Suppressor macrophage (primary cell): ENCODE measurements at regions not wholly inside any gene's neighbourhood (a gene's known extent, or its start where the extent isn't known, plus 50 kb on each side); places are given as distances from the start of the nearest gene placed in this dataset.
"Not testable (repeated sequence)": the region's sequence is repeated elsewhere in the genome, so short reads cannot be mapped to it uniquely, and the experiment has no call there.

Experiments used
- DNase-seq, 4 experiments: peaks; one replicate each; pipeline ENCODE4 v3.0.0-alpha.2; 2020 to 2022

DNA sequence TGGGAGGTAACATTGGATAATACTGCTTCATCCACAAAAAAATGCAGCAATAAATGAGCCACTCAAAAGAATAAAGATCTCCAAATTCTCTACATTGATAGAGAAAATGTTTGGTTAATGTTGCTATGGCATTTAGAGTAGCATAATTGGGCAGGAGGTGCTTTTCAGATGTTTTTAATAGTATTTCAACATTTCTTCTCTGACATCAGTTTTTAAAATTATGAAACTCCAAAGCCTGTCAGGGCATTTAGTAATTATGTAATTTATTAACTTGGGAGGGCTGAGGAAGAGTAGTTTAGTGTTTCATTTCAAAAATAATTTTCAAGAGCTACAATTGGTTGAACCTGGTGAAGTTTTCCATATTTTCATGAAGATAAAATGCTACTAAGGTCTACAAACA lies 211.3 kb upstream of the INTU start:
- no peak for DNase-seq

DNA sequence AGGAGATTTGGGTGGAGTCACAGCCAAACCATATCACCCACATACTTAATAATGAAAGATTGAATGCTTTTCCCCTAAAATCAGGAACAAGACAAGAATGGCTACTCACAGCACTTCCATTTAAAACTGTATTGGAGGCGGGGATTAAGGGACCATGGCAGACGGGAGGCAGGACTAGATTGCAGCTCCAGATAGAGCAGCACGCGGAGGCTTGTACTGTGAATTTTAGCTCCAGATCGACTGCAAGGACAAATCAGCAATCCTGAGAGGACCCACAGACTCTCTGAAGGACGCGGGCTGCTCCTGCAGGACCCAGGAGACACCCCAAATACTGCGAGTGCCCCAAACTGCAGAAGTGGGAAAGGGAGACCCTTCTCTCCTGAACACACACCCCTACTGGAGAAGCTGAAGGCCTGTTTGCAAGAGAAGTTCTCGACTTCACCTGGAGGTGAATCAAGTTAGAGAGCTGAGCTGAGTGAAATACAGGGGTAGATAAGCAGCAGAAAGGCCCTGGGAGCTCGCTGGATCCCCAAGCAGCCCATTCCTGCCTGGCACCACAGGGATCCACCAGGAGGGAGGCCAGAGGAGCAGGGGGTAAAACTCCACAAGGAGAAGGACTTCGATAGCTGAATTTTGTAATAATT lies 207.4 kb upstream of the INTU start:
- DNase-seq = no peak

DNA sequence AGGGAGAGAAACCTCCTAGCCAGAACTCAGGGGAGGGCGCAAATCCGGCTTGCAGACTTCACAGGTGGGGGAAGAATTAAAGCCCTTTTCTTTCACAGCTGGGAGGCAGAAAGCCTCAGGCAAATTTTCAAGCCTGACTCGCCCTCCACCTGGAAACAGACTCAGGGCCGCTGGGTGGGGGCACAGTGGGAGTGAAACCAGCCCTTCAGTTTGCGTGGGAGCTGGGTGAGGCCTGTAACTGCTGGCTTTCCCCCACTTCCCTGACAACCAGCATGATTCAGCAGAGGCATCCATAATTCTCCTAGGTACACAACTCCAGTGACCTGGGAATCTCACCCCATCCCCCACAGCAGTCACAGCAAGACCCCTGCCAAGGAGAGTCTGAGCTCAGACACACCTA lies 206.9 kb upstream of the INTU start:
- no peak for DNase-seq

DNA sequence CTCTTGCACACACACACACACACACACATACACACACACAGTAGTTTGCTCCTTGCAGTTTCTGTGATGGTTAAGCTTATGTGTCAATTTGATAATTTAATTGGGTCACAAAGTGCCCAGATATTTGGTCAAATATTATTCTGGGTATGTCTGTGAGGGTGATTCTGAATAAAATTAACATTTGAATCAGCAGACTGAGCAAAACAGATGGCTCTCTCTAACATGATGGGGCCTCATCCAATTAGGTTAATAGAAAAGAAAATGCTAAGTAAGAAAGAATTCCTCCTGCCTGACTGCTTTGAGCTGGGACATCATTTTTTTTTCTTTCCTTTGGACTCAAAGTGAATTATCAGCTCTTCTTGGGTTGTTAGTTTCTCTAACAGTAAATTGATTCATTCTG lies 191.2 kb upstream of the INTU start:
- DNase-seq = no peak

DNA sequence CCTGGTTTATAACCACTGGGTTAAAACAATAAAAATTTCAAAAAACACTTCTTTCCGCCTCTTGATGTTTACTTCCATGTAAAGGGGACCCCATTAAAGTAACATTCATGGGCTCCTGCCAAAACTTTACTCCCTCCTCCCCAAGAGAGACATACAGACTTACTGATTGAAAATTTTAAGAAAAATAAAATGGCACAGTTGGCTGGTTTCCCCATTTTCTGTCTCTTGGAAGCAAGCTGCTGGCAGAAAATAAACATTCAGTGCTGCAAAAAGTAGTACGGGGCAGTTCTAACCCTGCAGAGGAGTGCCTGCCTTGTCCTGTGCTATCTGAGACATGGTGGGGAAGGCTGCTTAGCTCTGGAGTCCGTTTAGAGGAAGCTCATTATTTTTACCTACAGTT lies 187.3 kb upstream of the INTU start:
- DNase-seq = no peak

DNA sequence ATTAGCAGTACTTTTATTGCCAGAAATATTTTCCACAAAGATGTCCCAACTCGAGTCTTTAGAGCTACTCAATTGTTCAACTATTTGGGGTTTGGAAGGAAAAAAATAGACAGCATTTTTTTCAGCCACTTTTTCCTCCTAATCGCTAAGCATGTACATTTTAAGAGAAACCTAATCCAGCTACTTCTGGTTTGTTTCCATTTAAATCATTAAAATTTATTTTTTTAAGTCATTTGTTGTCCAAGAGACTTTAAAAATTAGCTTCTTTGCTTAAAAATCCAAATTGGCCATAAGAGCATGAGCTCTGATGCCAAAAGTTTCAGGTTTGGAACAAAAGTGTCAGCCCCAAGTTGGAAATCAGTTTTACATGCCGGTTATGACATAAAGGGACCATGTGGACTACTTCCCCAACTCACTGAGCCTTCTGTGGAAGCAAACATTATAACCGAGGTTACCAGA lies 186.3 kb upstream of the INTU start:
- no peak for DNase-seq

DNA sequence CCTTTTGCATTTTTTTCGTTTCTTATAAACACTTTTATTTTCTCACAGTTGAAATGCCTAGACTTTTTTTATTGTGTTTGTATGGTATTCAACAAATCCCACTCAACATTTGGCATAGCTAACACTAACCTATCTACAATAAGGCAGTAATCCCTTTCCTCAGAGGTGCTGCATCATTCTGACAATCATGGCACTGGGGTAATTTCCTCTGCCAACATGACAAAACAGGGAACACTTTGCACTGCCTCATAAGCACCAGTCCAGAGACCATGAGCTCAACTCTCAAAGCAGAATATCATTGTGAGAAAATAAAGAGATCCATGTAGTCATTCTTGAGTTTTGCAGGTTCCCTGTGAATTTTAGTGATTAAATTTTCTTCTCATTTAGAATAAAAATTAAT lies 183.8 kb upstream of the INTU start:
- DNase-seq = no peak

DNA sequence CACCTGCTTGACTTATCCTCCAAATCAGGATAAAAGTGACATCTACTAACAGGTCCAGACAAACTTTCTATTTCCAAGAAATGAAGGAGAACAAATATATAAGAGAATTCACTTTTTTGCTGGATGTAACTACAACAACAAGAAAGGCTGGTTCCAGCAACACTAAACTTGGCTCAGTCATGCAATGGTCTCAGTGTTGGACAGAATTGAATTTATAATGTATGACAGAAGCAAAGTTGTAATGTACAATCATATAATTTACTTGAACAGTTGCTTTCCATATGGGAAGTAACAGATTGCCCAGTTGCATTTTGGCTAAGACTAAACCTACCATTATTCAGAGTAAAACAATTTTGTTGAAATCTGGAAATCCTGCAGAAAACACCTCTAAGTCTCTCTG lies 183.3 kb upstream of the INTU start:
- DNase-seq = no peak

DNA sequence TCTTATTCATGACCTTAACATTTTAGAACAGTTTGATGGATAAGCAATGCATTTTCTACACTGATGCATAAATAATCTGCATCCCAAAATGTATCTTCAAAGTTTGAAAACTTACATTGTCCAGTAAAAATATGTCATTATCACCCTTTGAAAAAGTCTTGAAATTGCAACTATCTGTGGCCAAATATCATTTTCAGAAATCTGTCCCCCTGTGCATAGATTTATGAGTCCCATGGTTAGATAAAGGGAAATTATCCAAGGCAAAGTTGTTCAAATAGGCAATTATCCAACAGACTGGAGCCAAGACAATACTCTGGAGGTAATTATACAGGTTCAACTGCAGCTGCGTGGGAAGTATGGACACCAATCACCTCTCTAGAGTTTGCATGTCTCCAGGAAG lies 182.5 kb upstream of the INTU start:
- DNase-seq = no peak

DNA sequence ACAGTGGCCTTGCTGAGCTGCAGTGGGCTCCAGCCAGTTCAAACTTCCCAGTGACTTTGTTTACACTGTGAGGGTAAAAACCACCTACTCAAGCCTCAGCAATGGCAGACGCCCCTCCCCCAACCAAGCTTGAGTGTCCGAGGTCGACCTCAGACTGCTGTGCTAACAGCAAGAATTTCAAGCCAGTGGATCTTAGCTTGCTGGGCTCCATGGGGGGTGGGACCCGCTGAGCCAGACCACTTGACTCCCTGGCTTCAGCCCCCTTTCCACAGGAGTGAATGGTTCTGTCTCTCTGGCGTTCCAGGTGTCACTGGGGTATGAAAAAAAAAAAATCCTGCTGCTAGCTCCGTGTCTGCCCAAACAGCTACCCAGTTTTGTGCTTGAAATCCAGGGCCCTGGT lies 168.9 kb upstream of the INTU start:
- DNase-seq = no peak

DNA sequence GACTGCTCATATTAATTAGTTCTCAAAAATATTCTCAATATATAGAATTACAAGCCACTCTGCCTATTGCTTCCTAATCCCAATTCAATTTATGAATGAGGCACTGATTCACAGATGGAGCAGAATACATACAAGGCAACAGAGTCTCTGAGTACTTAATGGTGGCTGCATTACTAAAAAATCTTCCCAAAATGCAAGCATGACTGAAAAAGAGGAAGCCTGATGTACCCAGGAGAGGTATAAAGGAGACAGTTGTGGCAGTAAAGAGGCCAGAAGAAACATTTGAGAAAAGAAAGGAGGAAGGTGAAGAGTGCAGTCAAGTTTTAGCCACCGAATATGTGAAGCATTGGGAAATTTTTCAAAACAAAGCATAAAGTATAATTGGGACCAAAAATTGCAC lies 163.2 kb upstream of the INTU start:
- no peak for DNase-seq

DNA sequence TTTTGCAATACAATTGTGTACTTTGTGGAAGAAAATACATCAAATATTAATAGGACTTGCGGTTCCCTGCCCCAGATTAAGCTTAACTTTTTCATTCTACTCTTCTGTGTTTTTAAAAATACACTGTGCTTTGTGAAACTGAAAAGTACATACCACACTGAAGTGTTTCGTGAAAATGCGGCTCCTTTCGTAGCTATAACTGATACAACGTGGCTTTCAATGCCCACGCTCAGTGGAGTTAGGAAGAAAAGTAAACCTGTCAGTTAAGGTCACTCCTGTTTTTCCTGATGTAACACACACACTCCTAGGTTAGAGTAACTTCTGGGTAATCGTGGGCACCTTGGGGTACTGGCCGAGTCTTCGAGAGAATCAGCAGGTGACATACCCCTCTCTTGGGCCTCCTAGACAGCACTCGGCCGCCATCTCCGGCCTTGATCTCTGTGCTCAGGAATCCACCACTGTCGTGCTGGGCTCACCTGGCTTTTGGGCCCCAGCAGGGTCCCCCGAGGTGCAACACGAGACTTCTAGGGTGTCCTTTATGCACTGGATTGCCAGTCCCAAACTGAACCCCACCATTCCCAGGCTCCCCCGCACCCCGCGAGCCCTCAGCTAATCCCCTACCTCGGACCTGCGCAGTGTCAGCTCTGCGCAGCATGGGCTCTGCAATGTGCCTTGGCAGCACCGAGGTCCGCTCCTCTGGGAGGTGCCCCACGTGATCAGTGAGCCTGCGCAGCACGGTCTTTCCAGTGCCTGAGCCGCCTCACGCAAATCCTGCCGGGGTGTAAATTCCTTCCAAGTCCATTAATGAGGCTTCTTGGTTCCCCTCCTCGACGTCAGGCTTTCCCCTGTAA lies 162.6 kb upstream of the INTU start:
- DNase-seq = no peak

DNA sequence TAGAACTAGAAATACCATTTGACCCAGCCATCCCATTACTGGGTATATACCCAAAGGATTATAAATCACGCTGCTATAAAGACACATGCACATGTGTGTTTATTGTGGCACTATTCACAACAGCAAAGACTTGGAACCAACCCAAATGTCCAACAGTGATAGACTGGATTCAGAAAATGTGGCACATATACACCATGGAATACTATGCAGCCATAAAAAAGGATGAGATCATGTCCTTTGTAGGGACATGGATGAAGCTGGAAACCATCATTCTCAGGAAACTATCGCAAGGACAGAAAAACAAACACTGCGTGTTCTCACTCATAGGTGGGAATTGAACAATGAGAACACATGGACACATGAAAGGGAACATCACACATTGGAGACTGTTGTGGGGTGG lies 154.5 kb upstream of the INTU start:
- DNase-seq = not testable (repeated sequence)

DNA sequence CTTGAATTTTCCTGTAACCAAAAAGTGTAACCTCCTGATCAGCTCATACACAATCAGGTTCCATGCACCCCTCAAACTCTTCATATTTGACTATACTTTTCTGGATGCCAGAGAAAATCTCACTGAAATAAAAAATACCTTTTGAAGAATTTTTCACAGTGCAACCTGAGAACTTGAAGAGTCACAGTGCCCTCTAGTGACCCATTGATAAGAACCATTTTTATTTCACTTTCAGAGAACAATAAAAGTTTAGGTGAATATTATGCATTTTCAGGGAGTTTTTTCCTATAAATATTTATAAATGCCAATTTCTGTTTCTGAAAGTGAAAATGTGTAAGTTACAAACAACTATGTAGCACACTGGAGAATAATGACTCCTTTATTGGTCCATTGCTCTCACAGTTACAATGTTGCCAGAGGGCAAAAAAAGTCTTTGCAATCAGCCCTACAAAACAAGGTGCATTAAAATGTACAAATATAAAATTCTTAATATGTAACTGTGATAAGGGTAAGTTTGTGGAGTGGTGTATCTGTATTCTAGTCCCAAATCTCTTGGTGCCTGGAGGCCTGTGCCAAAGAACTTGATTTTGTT lies 153.6 kb upstream of the INTU start:
- peak; percentile 15 to 54 (median 28) for DNase-seq

DNA sequence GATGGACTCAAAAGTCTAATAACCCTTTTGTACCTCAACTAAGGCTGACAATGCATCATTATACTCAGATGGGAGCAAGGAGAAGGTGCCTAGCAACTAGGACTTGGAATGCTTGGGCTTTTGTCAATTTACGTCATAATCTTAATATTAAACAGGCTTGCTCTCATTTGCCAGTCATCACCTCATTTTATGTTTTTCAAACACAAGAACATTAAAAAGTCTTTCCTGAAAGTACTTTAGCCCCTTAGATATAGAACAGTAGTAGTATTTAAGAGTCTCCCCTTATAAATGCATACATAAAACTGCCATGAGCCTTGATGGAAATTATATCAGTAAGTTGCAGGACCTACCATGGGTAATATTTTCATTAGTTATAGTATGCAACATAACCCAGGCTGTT lies 150.7 kb upstream of the INTU start:
- DNase-seq = no peak

DNA sequence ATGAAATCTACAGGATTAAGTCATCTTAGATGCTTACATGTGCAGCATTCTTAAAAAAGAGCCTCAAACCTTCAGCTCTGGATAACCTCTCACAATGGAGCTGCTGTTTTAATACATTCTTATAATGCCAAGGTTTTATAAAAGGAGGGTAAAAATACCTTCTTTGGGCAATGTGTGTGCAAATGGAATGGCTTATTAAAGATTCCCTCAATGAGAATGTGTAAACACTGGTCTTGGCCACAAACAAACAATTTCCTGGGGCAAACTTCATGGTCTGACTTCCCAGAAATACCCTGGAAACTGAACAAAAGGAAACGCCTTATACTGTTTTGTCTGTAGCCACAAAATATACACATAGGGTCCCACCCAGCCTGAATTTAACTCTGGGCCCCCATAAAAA lies 148.6 kb upstream of the INTU start:
- no peak for DNase-seq

DNA sequence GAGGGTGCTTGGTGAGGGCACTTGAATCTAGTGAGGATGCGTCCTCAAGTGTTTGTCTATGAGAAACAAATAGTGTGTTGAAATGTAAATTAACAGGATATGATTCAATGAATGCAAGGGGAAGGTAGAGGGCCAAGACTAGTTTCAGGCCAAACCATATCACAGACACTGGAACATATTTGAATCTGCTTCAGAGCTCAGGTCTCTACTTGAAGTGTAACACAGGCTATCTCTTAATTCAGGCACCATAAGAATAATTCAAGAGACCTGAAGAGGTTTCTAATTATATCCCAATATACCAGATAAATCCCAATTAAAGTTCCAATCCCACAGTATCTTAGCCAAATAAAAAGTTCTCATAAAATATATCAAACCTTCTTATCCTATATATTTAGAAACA lies 146.5 kb upstream of the INTU start:
- DNase-seq = no peak

DNA sequence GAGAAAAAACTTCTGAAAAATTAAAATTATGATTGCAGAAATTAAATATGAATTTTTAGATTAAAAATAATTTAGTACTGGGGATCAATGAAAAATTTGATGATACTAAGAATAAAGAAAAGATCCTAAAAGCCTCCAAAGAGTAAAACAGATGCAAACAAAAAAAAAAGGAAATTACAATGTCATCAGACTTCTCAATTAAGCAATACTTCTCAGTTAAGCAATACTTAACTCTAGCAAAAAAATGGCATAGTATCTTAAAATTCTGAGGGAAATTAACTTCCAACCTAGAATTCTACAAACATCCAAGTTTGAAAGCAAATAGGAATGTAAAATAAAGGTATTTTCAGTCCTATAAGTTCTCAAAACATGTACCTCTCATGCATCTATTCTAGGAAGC lies 141.2 kb upstream of the INTU start:
- peak in 2 of 4 experiments; percentile 59 to 73 for DNase-seq

DNA sequence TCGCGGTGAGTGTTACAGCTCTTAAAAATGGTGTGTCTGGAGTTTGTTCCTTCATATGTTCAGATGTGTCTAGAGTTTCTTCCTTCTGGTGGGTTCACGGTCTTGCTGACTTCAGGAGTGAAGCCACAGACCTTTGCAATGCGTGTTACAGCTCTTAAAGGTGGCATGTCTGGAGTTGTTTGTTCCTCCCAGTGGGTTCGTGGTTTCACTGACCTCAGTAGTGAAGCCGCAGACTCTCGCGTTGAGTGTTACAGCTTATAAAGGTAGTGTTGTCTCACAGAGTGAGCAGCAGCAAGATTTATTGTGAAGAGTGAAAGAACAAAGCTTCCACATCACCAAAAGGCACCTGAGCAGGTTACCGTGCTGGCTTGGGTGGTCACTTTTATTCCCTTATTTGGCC lies 135.9 kb upstream of the INTU start:
- DNase-seq = not testable (repeated sequence)

DNA sequence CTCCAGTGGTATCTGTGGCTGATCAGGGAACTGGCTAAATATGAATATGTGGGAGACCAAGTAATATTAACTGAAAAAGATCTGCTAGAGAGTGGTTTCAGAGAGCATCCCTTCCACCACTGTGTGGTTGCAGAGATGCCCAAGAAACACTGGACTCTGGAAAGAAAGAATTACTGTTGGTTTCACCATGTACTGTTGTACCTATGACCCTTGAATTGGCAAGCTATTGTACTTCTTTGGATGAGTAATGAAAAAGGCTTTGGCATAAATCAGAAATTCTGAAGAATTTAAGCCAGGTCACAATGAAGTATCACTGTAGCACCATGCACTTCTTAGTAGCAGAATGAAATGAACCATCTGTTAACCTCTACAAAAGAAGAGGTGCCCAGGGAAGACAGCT lies 134.4 kb upstream of the INTU start:
- no peak for DNase-seq

DNA sequence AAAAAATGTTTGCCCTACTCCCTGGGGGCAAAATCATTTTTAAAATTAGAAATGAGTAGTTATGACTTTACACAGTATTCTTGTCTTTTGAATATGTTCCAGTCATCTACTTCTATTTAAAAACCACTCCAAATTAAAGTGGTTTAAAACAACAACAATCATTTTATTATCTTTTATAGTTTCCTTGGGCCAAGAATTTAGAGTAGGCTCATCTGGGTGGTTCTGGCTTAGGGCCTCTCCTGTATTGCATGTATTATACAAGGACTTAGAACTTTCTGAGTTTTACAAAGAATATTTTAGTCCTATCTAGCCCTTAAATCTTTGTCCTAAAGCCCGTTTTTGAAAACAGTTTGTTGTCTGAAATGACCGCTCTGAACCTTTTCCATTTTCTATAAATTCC lies 132.5 kb upstream of the INTU start:
- DNase-seq = no peak

DNA sequence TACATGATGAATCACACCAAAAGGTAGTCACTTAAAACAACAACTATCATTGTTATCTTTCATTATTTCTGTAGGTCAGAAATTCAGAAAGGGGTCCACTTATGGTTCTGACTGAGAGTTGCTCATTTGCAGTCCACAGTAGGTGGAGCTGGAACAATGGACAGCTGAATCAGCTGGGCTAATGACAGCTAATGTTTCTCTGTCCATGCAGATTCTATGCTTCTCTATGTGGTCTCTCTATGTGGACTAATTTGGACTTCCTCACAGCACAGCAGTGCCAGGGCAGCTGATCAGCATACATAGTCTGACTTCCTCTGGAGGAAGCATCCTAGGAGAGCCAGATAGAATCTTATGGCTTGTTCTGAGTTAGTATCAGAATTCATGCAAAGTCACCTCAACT lies 131.7 kb upstream of the INTU start:
- peak; percentile 34 to 63 (median 58) for DNase-seq

DNA sequence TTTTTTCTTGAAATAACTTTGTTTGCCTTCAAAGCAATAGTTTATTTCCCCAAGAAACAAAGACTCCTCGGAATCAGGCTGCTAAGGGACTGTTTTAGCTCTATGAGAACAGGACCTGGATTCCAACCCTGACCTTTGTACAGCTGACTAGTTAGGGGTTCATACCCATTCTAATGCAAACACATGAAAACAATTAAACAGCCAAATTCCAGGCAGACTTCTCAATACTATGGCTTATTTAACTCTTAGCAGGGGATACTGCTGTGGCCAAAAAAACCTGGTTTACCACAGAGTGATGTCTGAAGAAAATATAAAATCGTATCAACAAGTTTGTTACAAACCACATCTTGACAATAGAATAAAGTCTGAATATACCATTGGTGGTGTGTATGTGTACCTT lies 129.6 kb upstream of the INTU start:
- no peak for DNase-seq

DNA sequence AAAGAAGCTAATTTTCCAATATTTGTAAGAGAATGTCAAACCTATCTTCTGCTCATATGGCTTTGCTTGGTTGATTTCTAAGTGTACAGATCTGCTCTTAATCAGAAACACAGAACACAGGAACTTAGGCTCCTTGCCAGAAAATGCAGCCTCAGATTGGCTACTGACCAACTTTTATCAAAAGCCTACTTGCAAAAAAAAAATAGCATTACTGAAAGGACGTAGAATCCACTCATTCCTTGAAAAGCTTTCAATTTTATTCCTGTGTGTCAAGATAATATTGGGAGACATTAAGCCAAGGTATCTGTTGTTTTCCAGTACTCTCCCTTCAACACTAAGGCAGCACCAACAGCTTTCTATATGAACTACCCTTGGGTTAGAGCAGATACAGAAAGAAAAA lies 127.6 kb upstream of the INTU start:
- no peak for DNase-seq
